ENCODE measurements at regions not wholly inside any gene's neighbourhood (a gene's known extent, or its start where the extent isn't known, plus 50 kb on each side); places are given as distances from the start of the nearest gene placed in this dataset.
"Not testable (repeated sequence)": the region's sequence is repeated elsewhere in the genome, so short reads cannot be mapped to it uniquely, and the experiment has no call there.

DNA sequence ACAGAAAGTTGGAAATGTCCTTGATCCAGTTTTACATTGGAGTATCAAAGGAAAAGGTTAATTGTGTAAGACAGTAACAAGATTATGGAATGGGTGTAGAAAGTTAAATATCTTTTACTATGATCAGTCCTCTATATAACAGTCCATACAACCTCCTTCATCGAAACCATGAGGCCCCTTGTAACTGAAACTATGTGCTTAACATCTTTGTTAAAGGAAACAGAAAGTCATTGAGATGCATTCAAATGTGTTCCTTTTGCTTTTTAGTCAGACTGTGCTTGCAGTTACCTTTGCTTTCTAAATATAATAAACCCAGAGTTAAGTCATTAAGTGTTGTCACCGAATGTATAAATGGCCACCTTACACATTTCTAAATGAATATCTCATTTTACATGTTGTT is 1298.5 kb downstream of the ROBO2 start:
- in situ Hi-C loops (cut with HindIII; ENCODE audit: low sequenced_read_pairs) = no loop called here
- DNase-seq (ENCODE audit: low spot score) = no peak

DNA sequence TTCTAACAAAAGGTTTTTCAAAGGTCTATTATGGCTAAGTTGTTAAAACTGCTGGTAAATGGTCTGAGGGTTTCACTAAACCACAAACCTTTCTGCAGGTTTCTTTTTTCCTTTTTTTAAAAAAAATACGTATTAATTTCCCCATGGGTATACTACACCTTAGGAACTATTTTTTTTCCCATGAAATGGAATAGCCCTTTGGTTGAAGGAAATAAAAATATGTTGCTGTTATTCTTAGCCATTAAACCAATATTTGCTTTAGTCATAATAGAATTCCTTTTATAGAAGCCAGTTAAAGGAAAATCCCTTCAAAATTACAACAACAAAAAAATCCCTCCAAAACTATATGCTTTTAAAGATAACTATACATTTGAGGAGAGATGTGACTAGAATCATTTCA is 1303.3 kb downstream of the ROBO2 start:
- in situ Hi-C loops (cut with HindIII; ENCODE audit: low sequenced_read_pairs) = no loop called here
- no peak for DNase-seq (ENCODE audit: low spot score)

GRCh38 chr3:78344267-78344666 is 1304.4 kb downstream of the ROBO2 start:
- DNase-seq (ENCODE audit: low spot score); in situ Hi-C loops (cut with HindIII; ENCODE audit: low sequenced_read_pairs): not testable (repeated sequence)

DNA sequence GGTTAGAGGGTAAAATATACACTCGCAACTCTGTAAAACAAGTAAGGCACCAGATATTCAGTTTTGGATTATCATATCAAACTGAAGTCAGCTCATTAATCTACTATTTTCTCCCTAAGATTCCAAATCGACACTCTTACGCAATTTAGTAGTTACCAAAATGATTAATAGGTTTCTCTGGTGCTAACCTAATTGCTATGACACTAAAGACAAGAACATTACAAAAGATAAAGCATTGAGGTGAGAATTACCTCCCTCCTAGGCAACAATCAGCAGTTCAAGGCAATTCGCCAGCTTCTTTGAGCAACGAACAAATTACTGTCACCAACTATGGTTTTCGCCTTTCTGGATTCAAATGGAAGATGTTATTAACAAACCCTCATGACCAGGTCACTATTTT is 1305.0 kb downstream of the ROBO2 start:
- DNase-seq (ENCODE audit: low spot score) = no peak
- in situ Hi-C loops (cut with HindIII; ENCODE audit: low sequenced_read_pairs) = no loop called here

GRCh38 chr3:78347176-78347575 is 1307.3 kb downstream of the ROBO2 start:
- in situ Hi-C loops (cut with HindIII; ENCODE audit: low sequenced_read_pairs) = no loop called here
- no peak for DNase-seq (ENCODE audit: low spot score)

DNA sequence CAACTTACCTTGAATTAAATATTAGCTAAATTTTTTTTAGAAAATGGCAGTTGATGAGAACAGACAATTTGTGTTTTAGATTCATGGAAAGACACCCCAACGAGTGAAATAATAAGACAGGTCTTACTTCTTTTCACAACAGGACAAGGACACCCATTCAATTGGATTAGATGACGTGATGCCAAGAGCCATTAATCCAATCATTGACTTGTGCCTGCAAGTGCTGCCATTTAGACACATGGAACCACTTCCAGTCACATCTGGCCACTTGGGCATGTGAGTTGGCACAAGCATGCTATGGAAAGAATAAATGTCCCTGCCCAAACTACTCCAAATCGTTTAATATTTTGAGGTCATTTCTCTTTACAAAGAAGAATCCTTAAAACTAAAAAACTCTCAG is 1308.8 kb downstream of the ROBO2 start:
- in situ Hi-C loops (cut with HindIII; ENCODE audit: low sequenced_read_pairs) = no loop called here
- no peak for DNase-seq (ENCODE audit: low spot score)

GRCh38 chr3:78349571-78349970 is 1309.7 kb downstream of the ROBO2 start:
- no peak for DNase-seq (ENCODE audit: low spot score)
- in situ Hi-C loops (cut with HindIII; ENCODE audit: low sequenced_read_pairs) = no loop called here

DNA sequence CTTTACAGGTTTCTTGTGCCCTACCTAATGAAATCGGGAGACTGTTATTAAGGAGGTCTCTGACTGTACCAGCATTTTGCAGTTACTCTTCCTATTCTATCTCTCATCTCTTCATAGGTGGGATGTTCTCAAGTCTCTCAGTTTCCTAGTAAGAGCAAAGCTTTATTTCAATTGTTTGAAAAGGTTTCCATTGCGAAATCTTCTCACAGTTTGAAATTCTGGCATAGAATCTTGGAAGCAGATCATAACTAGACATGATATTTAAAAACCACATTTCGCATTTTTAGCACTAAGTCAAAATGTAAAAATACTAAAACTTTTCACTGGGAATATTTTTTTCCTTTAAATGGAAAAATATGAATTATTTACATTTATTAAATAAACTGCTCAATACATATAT is 1311.4 kb downstream of the ROBO2 start:
- in situ Hi-C loops (cut with HindIII; ENCODE audit: low sequenced_read_pairs) = no loop called here
- DNase-seq (ENCODE audit: low spot score) = no peak

DNA sequence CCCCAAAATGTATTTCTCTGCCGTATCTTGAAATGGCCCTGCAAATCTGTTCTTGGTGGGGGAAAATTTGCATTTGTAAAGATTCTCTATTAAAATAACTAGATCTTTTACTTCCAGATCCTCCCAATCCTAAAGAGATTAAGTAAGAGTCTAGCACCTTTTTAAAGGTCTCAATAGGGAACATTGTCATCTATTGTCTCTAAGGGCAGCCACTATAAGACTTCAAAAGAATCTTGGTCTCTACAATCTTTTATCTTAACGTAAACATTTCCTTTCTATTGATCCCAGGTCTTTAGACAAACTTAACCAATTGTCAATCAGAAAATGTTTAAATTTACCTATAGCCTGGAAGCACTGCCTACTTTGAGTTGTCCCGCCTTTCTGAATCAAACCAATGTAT is 1313.3 kb downstream of the ROBO2 start:
- in situ Hi-C loops (cut with HindIII; ENCODE audit: low sequenced_read_pairs) = no loop called here
- no peak for DNase-seq (ENCODE audit: low spot score)

- in situ Hi-C loops (cut with HindIII; ENCODE audit: low sequenced_read_pairs) = no loop called here
- no peak for DNase-seq (ENCODE audit: low spot score)
These were observed 1321.0 kb downstream of the ROBO2 start for GRCh38 chr3:78360849-78361248.

GRCh38 chr3:78368636-78369345 is 1328.9 kb downstream of the ROBO2 start:
- in situ Hi-C loops (cut with HindIII; ENCODE audit: low sequenced_read_pairs) = no loop called here
- DNase-seq (ENCODE audit: low spot score) = no peak

GRCh38 chr3:78390221-78390620 is 1350.3 kb downstream of the ROBO2 start:
- DNase-seq (ENCODE audit: low spot score) = no peak
- in situ Hi-C loops (cut with HindIII; ENCODE audit: low sequenced_read_pairs) = no loop called here

GRCh38 chr3:78398401-78398800 is 1358.5 kb downstream of the ROBO2 start:
- DNase-seq (ENCODE audit: low spot score) = no peak
- in situ Hi-C loops (cut with HindIII; ENCODE audit: low sequenced_read_pairs) = no loop called here

DNA sequence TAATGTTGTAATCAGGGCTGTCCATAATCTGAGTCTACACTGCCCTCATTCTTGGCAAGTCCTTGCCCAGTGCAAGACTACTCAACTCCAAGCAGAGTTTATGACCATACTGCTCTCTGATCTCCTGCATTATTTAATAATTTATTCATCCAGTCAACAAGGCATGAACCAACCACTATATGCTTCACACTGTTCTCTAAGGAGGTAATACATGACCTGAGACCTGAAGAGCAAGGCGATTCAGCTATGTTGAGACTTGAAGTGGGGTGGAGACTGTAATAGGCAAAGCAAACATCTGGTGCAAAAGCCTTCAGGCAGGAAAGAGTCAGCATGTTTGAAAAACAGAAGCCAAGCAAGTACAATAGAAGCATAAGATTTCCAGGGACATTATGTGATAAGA is 1362.8 kb downstream of the ROBO2 start:
- DNase-seq (ENCODE audit: low spot score) = no peak
- in situ Hi-C loops (cut with HindIII; ENCODE audit: low sequenced_read_pairs) = no loop called here

DNA sequence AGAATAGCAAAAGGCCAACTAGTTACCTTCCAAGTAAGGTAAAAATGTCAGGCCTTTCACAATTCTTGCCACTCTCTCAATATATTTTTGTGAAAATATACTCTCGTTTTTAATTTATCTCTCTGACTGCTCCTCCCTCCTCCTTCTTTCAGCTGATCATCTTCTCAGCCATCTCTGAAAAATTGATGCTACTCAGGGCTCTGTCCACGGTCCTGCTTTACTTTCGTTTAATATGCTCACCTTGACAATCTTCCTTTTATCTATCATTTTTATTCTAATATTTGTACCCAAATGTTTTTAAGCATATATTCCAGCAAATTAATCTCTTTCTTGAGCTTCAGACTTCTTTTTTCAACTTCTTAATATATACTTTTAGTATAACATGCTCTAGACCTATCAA is 1362.1 kb downstream of the ROBO1 start:
- in situ Hi-C loops (cut with HindIII; ENCODE audit: low sequenced_read_pairs) = no loop called here

DNA sequence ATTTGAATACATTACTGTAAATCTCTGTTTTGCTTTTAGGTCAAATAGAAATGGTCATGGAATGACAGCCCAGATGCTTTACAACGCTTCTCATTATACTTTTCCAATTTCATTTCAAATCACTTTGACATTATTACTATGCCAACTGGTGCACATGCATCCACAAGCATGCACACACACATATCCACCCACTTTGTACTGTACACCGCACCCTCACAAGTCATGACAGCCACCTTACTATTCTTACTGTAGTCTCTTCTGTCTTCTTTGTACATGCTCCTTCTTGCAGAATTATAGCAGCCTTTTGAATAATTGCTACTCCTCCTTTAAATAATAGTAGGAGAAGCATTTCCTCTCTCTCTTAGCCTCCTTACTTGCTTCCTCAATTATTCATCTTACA is 1361.4 kb downstream of the ROBO1 start:
- in situ Hi-C loops (cut with HindIII; ENCODE audit: low sequenced_read_pairs) = no loop called here
- DNase-seq (ENCODE audit: low spot score) = no peak

More for the DNA sequence above, 1362.1 kb downstream of the ROBO1 start:
- DNase-seq (ENCODE audit: low spot score) = no peak

- no peak for DNase-seq (ENCODE audit: low spot score)
- in situ Hi-C loops (cut with HindIII; ENCODE audit: low sequenced_read_pairs) = no loop called here
These were observed 1357.7 kb downstream of the ROBO1 start for GRCh38 chr3:78410077-78410476.

DNA sequence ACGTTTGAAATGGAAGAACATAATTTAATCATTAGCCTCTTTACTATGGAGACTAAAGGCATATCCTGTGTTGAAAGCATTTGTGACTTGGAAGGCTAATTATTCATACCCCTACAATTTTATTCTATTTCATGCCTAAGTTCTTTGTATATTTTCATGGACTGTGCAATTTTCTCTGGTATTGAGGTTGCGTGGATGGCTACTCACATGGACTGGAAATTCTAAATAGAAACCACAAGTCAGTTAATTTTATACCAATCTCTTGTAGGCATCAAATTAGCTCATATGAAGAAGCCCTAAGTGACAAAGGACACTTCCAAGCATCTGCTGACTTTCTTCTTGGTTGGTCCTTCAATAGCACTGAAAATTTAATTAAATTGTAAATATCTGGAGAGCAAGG is 1353.5 kb downstream of the ROBO1 start:
- DNase-seq (ENCODE audit: low spot score) = no peak
- in situ Hi-C loops (cut with HindIII; ENCODE audit: low sequenced_read_pairs) = no loop called here

GRCh38 chr3:78420611-78421010 is 1347.2 kb downstream of the ROBO1 start:
- in situ Hi-C loops (cut with HindIII; ENCODE audit: low sequenced_read_pairs) = no loop called here
- no peak for DNase-seq (ENCODE audit: low spot score)

- no peak for DNase-seq (ENCODE audit: low spot score)
- in situ Hi-C loops (cut with HindIII; ENCODE audit: low sequenced_read_pairs) = no loop called here
These were observed 1346.4 kb downstream of the ROBO1 start for GRCh38 chr3:78421247-78421966.

GRCh38 chr3:78424656-78425055 is 1343.1 kb downstream of the ROBO1 start:
- DNase-seq (ENCODE audit: low spot score) = no peak
- in situ Hi-C loops (cut with HindIII; ENCODE audit: low sequenced_read_pairs) = no loop called here

Measured in G401 (cell line).